ENCODE measurements at regions not wholly inside any gene's neighbourhood (a gene's known extent, or its start where the extent isn't known, plus 50 kb on each side); places are given as distances from the start of the nearest gene placed in this dataset.

- intact Hi-C loops (cut with DNase I): no loop called here
- DNase-seq (no peak), FAIRE-seq (no peak)
- no peaks in the 10 kb centered on the region for H3K36me3 ChIP-seq (ENCODE audit: control insufficient read depth in 2 of 3, insufficient read depth in 3 of 3, low read length in 3 of 3)
- H3K4me1 ChIP-seq (ENCODE audit: control insufficient read depth in 2 of 3, insufficient read depth in 2 of 3, low read depth in 1 of 3, low read length in 3 of 3): no peaks in the 10 kb centered on the region
- no peaks in the 10 kb centered on the region for H3K9me3 ChIP-seq (ENCODE audit: control insufficient read depth in 2 of 3, insufficient read depth in 1 of 3, low read length in 3 of 3)
- no peaks in the 10 kb centered on the region for H3K27me3 ChIP-seq (ENCODE audit: control insufficient read depth, insufficient read depth, low read length)
- H3K4me3 ChIP-seq (ENCODE audit: low read length in 3 of 3): no peak overlapping the region
- no peak overlapping the region for H3K9ac ChIP-seq (ENCODE audit: low read length in 3 of 3)
- no peak for TF ChIP-seq CTCF (IDR thresholded peaks at IDR 0.05; ENCODE audit: borderline replicate concordance, extremely low read depth, insufficient read depth)
- no peak overlapping the region for H3K27ac ChIP-seq (ENCODE audit: low read depth in 2 of 2, low read length in 2 of 2)
Measured at GRCh38 chr6:63459814-63460213, 112.5 kb upstream of the LOC128125822 start.

GRCh38 chr6:63460971-63461370 is 111.3 kb upstream of the LOC128125822 start:
- no peak overlapping the region for H3K27ac ChIP-seq (ENCODE audit: low read depth in 2 of 2, low read length in 2 of 2)
- no peaks in the 10 kb centered on the region for H3K9me3 ChIP-seq (ENCODE audit: control insufficient read depth in 2 of 3, insufficient read depth in 1 of 3, low read length in 3 of 3)
- TF ChIP-seq CTCF (IDR thresholded peaks at IDR 0.05; ENCODE audit: borderline replicate concordance, extremely low read depth, insufficient read depth): no peak
- H3K4me3 ChIP-seq (ENCODE audit: low read length in 3 of 3): no peak overlapping the region
- DNase-seq: no peak
- no peaks in the 10 kb centered on the region for H3K4me1 ChIP-seq (ENCODE audit: control insufficient read depth in 2 of 3, insufficient read depth in 2 of 3, low read depth in 1 of 3, low read length in 3 of 3)
- no peaks in the 10 kb centered on the region for H3K36me3 ChIP-seq (ENCODE audit: control insufficient read depth in 2 of 3, insufficient read depth in 3 of 3, low read length in 3 of 3)
- no peak overlapping the region for H3K9ac ChIP-seq (ENCODE audit: low read length in 3 of 3)
- no peaks in the 10 kb centered on the region for H3K27me3 ChIP-seq (ENCODE audit: control insufficient read depth, insufficient read depth, low read length)
- intact Hi-C loops (cut with DNase I): no loop called here
- FAIRE-seq: no peak

GRCh38 chr6:63464060-63464459 is 108.2 kb upstream of the LOC128125822 start:
- TF ChIP-seq CTCF (IDR thresholded peaks at IDR 0.05; ENCODE audit: borderline replicate concordance, extremely low read depth, insufficient read depth): no peak
- Histone ChIP-seq H3K9me3 (ENCODE audit: control insufficient read depth in 2 of 3, insufficient read depth in 1 of 3, low read length in 3 of 3) (no peaks in the 10 kb centered on the region), H3K27me3 (ENCODE audit: control insufficient read depth, insufficient read depth, low read length) (no peaks in the 10 kb centered on the region), H3K36me3 (ENCODE audit: control insufficient read depth in 2 of 3, insufficient read depth in 3 of 3, low read length in 3 of 3) (no peaks in the 10 kb centered on the region), H3K9ac (ENCODE audit: low read length in 3 of 3) (no peak overlapping the region), H3K27ac (ENCODE audit: low read depth in 2 of 2, low read length in 2 of 2) (no peak overlapping the region), H3K4me1 (ENCODE audit: control insufficient read depth in 2 of 3, insufficient read depth in 2 of 3, low read depth in 1 of 3, low read length in 3 of 3) (no peaks in the 10 kb centered on the region), H3K4me3 (ENCODE audit: low read length in 3 of 3) (no peak overlapping the region)
- FAIRE-seq (no peak), DNase-seq (no peak)
- intact Hi-C loops (cut with DNase I): no loop called here

- Histone ChIP-seq H3K9me3 (ENCODE audit: control insufficient read depth in 2 of 3, insufficient read depth in 1 of 3, low read length in 3 of 3) (no peaks in the 10 kb centered on the region), H3K4me3 (ENCODE audit: low read length in 3 of 3) (no peak overlapping the region), H3K27ac (ENCODE audit: low read depth in 2 of 2, low read length in 2 of 2) (no peak overlapping the region), H3K27me3 (ENCODE audit: control insufficient read depth, insufficient read depth, low read length) (no peaks in the 10 kb centered on the region), H3K9ac (ENCODE audit: low read length in 3 of 3) (no peak overlapping the region), H3K36me3 (ENCODE audit: control insufficient read depth in 2 of 3, insufficient read depth in 3 of 3, low read length in 3 of 3) (no peaks in the 10 kb centered on the region), H3K4me1 (ENCODE audit: control insufficient read depth in 2 of 3, insufficient read depth in 2 of 3, low read depth in 1 of 3, low read length in 3 of 3) (no peaks in the 10 kb centered on the region)
- TF ChIP-seq CTCF (IDR thresholded peaks at IDR 0.05; ENCODE audit: borderline replicate concordance, extremely low read depth, insufficient read depth): no peak
- FAIRE-seq (no peak), DNase-seq (no peak)
- intact Hi-C loops (cut with DNase I): no loop called here
Measured at GRCh38 chr6:63465750-63466149, 106.5 kb upstream of the LOC128125822 start.

Data from kidney (tissue), 13 donors.